Pons (tissue), 1 donor: ENCODE measurements at regions not wholly inside any gene's neighbourhood (a gene's known extent, or its start where the extent isn't known, plus 50 kb on each side); places are given as distances from the start of the nearest gene placed in this dataset.
"Not testable (repeated sequence)": the region's sequence is repeated elsewhere in the genome, so short reads cannot be mapped to it uniquely, and the experiment has no call there.

ENCODE experiments used
- DNase-seq: peaks from one replicate; pipeline ENCODE4 v3.0.0-alpha.2; 2016; ENCODE audit warnings: low spot score

- DNase-seq: no peak
Measured at GRCh38 chr6:90915224-90915915, 328.5 kb upstream of the MAP3K7 start.

- no peak for DNase-seq
Measured at GRCh38 chr6:90914312-90914711, 327.4 kb upstream of the MAP3K7 start.

- DNase-seq: no peak
Measured at GRCh38 chr6:90913266-90913960, 326.5 kb upstream of the MAP3K7 start.

GRCh38 chr6:90911642-90912041 is 324.8 kb upstream of the MAP3K7 start:
- DNase-seq: no peak

GRCh38 chr6:90910893-90911292 is 324.0 kb upstream of the MAP3K7 start:
- DNase-seq: no peak

- DNase-seq: no peak
Measured at GRCh38 chr6:90907931-90908655, 321.2 kb upstream of the MAP3K7 start.

- no peak for DNase-seq
Measured at GRCh38 chr6:90905351-90905750, 318.5 kb upstream of the MAP3K7 start.

GRCh38 chr6:90900034-90900433 is 313.2 kb upstream of the MAP3K7 start:
- no peak for DNase-seq

- no peak for DNase-seq
Measured at GRCh38 chr6:90898763-90899162, 311.9 kb upstream of the MAP3K7 start.

GRCh38 chr6:90896075-90896547 is 309.2 kb upstream of the MAP3K7 start:
- no peak for DNase-seq

GRCh38 chr6:90895299-90896074 is 308.6 kb upstream of the MAP3K7 start:
- no peak for DNase-seq

GRCh38 chr6:90894285-90895130 is 307.6 kb upstream of the MAP3K7 start:
- no peak for DNase-seq

- no peak for DNase-seq
Measured at GRCh38 chr6:90893400-90893799, 306.5 kb upstream of the MAP3K7 start.

- no peak for DNase-seq
Measured at GRCh38 chr6:90892271-90892670, 305.4 kb upstream of the MAP3K7 start.

GRCh38 chr6:90891355-90891754 is 304.5 kb upstream of the MAP3K7 start:
- no peak for DNase-seq

GRCh38 chr6:90890683-90891330 is 303.9 kb upstream of the MAP3K7 start:
- no peak for DNase-seq

- DNase-seq: no peak
Measured at GRCh38 chr6:90887764-90888163, 300.9 kb upstream of the MAP3K7 start.

GRCh38 chr6:90885611-90886056 is 298.8 kb upstream of the MAP3K7 start:
- peak; percentile 19 for DNase-seq

- DNase-seq: not testable (repeated sequence)
Measured at GRCh38 chr6:90885137-90885536, 298.3 kb upstream of the MAP3K7 start.

- DNase-seq: no peak
Measured at GRCh38 chr6:90877616-90878015, 290.7 kb upstream of the MAP3K7 start.

GRCh38 chr6:90874931-90875330 is 288.1 kb upstream of the MAP3K7 start:
- no peak for DNase-seq
